ENCODE measurements at regions not wholly inside any gene's neighbourhood (a gene's known extent, or its start where the extent isn't known, plus 50 kb on each side); places are given as distances from the start of the nearest gene placed in this dataset.

DNA sequence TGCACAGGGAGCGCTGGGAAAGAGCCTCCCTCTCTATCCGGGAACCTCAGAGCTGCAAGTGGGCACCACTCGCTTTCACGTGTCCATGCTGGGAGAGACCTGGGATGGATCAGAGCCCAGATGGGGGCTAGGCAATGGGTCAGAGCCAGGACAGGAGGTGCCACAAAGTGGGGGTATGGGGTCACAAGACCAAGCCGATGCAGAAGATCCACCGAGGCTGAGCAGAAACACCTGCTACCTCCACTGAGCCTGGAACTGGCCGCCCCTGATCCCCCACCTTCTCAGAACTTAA lies 180.9 kb upstream of the SFSWAP start:
- TF ChIP-seq RAD21 (IDR thresholded peaks at IDR 0.05 in 1 of 2, conservative IDR thresholded peaks at IDR 0.05 in 1 of 2; ENCODE audit: low read depth in 2 of 2, low read length in 2 of 2) (no peak), POLR2A (IDR thresholded peaks at IDR 0.05; ENCODE audit: control extremely low read depth in 1 of 2, low read depth in 2 of 2, low read length in 2 of 2) (no peak), EZH2 (IDR thresholded peaks at IDR 0.05; ENCODE audit: low read depth, low read length, severe bottlenecking) (no peak), CTCF (IDR thresholded peaks at IDR 0.05; ENCODE audit: control extremely low read depth in 1 of 3, insufficient read depth in 1 of 3, low read depth in 1 of 3, low read length in 3 of 3) (no peak), SIN3A (conservative IDR thresholded peaks at IDR 0.05 in 1 of 2, IDR thresholded peaks at IDR 0.05 in 1 of 2; ENCODE audit: low read depth in 1 of 2, low read length in 2 of 2) (no peak), GABPA (IDR thresholded peaks at IDR 0.05; ENCODE audit: borderline replicate concordance, insufficient read depth, low read length) (no peak), POLR2AphosphoS5 (IDR thresholded peaks at IDR 0.05; ENCODE audit: low read depth, low read length) (no peak), MAFK (IDR thresholded peaks at IDR 0.05; ENCODE audit: low read depth, low read length) (no peak), JUND (IDR thresholded peaks at IDR 0.05; ENCODE audit: low read length) (no peak), HDAC2 (IDR thresholded peaks at IDR 0.05; ENCODE audit: borderline replicate concordance in 1 of 2, low read depth in 2 of 2, low read length in 2 of 2) (no peak), SRF (IDR thresholded peaks at IDR 0.05; ENCODE audit: low read depth, low read length) (no peak), ZNF274 (IDR thresholded peaks at IDR 0.05; ENCODE audit: borderline replicate concordance, extremely low read depth, low read length) (no peak), TAF1 (IDR thresholded peaks at IDR 0.05; ENCODE audit: low read depth, low read length) (no peak)

All from H1 (cell line).